H1 (cell line): ENCODE measurements at regions not wholly inside any gene's neighbourhood (a gene's known extent, or its start where the extent isn't known, plus 50 kb on each side); places are given as distances from the start of the nearest gene placed in this dataset.

Experiments
- CTCF ChIP-seq, 3 experiments: IDR thresholded peaks; 1 replicate in 2 of 3; 2 replicates in 1 of 3; pipeline versions ENCODE4 v1.5.1 to v1.6.1; 2011; ENCODE audit warnings: low read length in 3 of 3, mild to moderate bottlenecking in 3 of 3, inconsistent platforms in 2 of 3, low read depth in 1 of 3, moderate library complexity in 1 of 3; ENCODE audit not compliant: insufficient read depth in 1 of 3; ENCODE audit errors: control extremely low read depth in 1 of 3
- RAD21 ChIP-seq, 2 experiments: IDR thresholded peaks in 1 of 2; conservative IDR thresholded peaks in 1 of 2; 2 replicates each; pipeline ENCODE4 v1.6.1; 2011; ENCODE audit warnings: low read depth in 2 of 2, low read length in 2 of 2, improper control_type of control experiment in 1 of 2, inconsistent platforms in 1 of 2, mild to moderate bottlenecking in 1 of 2, moderate library complexity in 1 of 2

GRCh38 chrX:145631461-145631951, 186.1 kb upstream of the SLITRK2 start (continued):
- TF ChIP-seq CTCF (IDR thresholded peaks at IDR 0.05; ENCODE audit: control extremely low read depth in 1 of 3, insufficient read depth in 1 of 3, low read depth in 1 of 3, low read length in 3 of 3) (no peak), RAD21 (IDR thresholded peaks at IDR 0.05 in 1 of 2, conservative IDR thresholded peaks at IDR 0.05 in 1 of 2; ENCODE audit: low read depth in 2 of 2, low read length in 2 of 2) (no peak)
